ENCODE measurements at regions not wholly inside any gene's neighbourhood (a gene's known extent, or its start where the extent isn't known, plus 50 kb on each side); places are given as distances from the start of the nearest gene placed in this dataset.

DNA sequence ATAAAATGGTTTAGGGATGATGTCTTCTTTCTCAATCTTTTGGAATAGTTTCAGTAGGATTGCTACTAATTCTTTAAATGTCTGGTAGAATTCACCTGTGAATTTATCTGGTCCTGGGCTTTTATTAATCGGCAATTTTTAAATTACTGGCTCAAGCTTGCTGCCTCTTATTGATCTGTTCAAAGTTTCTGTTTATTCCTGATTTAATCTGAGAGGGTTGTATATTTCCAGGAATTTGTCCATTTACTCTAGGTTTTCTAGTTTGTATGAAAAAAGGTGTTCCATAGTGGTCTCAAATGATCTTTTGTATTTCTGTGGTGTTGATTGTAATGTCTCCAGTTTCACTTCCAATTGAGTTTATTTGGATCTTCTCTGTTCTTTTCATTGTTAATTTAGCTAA lies 617.8 kb downstream of the LTN1 start:
- TF ChIP-seq, protein P1, sequence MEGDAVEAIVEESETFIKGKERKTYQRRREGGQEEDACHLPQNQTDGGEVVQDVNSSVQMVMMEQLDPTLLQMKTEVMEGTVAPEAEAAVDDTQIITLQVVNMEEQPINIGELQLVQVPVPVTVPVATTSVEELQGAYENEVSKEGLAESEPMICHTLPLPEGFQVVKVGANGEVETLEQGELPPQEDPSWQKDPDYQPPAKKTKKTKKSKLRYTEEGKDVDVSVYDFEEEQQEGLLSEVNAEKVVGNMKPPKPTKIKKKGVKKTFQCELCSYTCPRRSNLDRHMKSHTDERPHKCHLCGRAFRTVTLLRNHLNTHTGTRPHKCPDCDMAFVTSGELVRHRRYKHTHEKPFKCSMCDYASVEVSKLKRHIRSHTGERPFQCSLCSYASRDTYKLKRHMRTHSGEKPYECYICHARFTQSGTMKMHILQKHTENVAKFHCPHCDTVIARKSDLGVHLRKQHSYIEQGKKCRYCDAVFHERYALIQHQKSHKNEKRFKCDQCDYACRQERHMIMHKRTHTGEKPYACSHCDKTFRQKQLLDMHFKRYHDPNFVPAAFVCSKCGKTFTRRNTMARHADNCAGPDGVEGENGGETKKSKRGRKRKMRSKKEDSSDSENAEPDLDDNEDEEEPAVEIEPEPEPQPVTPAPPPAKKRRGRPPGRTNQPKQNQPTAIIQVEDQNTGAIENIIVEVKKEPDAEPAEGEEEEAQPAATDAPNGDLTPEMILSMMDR (IDR thresholded peaks at IDR 0.05; ENCODE audit: low read depth, low read length) = no peak
- TF ChIP-seq, protein P2, sequence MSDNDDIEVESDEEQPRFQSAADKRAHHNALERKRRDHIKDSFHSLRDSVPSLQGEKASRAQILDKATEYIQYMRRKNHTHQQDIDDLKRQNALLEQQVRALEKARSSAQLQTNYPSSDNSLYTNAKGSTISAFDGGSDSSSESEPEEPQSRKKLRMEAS (IDR thresholded peaks at IDR 0.05; ENCODE audit: low read depth, low read length) = no peak
- TF ChIP-seq POLR2A (IDR thresholded peaks at IDR 0.05; ENCODE audit: extremely low read depth, insufficient read length) = no peak
- no peak for TF ChIP-seq MYC (IDR thresholded peaks at IDR 0.05; ENCODE audit: low read depth, low read length)

Data from NB4 (cell line).